ENCODE measurements at regions not wholly inside any gene's neighbourhood (a gene's known extent, or its start where the extent isn't known, plus 50 kb on each side); places are given as distances from the start of the nearest gene placed in this dataset.
"Not testable (repeated sequence)": the region's sequence is repeated elsewhere in the genome, so short reads cannot be mapped to it uniquely, and the experiment has no call there.

DNA sequence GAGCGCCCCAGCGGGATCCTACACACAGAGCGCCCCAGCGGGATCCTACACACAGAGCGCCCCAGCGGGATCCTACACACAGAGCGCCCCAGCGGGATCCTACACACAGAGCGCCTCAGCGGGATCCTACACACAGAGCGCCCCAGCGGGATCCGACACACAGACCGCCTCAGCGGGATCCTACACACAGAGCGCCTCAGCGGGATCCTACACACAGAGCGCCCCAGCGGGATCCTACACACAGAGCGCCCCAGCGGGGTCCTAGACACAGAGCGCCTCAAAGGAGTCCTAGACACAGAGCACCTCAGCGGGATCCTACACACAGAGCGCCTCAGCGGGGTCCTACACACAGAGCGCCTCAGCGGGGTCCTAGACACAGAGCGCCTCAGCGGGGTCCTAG is 1352.7 kb downstream of the GATA3 start:
- TF ChIP-seq, protein P1, sequence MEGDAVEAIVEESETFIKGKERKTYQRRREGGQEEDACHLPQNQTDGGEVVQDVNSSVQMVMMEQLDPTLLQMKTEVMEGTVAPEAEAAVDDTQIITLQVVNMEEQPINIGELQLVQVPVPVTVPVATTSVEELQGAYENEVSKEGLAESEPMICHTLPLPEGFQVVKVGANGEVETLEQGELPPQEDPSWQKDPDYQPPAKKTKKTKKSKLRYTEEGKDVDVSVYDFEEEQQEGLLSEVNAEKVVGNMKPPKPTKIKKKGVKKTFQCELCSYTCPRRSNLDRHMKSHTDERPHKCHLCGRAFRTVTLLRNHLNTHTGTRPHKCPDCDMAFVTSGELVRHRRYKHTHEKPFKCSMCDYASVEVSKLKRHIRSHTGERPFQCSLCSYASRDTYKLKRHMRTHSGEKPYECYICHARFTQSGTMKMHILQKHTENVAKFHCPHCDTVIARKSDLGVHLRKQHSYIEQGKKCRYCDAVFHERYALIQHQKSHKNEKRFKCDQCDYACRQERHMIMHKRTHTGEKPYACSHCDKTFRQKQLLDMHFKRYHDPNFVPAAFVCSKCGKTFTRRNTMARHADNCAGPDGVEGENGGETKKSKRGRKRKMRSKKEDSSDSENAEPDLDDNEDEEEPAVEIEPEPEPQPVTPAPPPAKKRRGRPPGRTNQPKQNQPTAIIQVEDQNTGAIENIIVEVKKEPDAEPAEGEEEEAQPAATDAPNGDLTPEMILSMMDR (IDR thresholded peaks at IDR 0.05; ENCODE audit: low read length) = not testable (repeated sequence)
- not testable (repeated sequence) for TF ChIP-seq EZH2 (IDR thresholded peaks at IDR 0.05; ENCODE audit: borderline replicate concordance, low read length)
